GM13976 (cell line): ENCODE measurements at regions not wholly inside any gene's neighbourhood (a gene's known extent, or its start where the extent isn't known, plus 50 kb on each side); places are given as distances from the start of the nearest gene placed in this dataset.

Source experiments
- DNase-seq: peaks from one replicate; pipeline ENCODE4 v3.0.0; 2012; ENCODE audit warnings: low spot score
- in situ Hi-C: fragments of 300-500 bp; cut with MboI; formaldehyde crosslinking; loops from one replicate; pipeline ENCODE4 v1.12.0; 2022; ENCODE audit warnings: low sequenced_read_pairs, mixed read lengths, inconsistent platforms; ENCODE audit not compliant: unreplicated experiment
- TF ChIP-seq, protein P1 (sequence below): IDR thresholded peaks from 2 replicates; pipeline ENCODE4 v1.5.1; 2012; ENCODE audit warnings: borderline replicate concordance, mild to moderate bottlenecking; ENCODE audit not compliant: insufficient read depth; ENCODE audit errors: extremely low read depth, missing control alignments, control extremely low read depth

DNA sequence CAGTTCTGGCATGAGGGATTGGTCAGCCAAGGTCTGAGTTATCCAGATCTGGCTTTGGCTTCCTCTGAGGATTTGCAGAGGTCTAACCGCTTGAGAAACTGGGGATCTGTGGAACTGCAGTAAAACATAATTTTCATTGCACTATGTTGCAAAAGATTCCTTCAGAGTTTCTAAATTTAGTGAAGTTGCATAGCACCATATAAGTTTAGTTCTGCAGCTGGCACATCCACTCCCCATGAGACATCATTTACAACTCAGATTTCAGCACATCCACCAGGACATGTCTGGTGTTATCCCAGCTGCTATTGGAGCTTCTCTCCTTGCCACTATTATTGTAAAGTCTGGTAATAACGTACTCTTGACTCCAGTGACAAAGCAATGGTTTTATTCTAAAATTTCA, 181.5 kb downstream of the CWF19L2 start:
- in situ Hi-C loops = no loop called here
- TF ChIP-seq, protein P1, sequence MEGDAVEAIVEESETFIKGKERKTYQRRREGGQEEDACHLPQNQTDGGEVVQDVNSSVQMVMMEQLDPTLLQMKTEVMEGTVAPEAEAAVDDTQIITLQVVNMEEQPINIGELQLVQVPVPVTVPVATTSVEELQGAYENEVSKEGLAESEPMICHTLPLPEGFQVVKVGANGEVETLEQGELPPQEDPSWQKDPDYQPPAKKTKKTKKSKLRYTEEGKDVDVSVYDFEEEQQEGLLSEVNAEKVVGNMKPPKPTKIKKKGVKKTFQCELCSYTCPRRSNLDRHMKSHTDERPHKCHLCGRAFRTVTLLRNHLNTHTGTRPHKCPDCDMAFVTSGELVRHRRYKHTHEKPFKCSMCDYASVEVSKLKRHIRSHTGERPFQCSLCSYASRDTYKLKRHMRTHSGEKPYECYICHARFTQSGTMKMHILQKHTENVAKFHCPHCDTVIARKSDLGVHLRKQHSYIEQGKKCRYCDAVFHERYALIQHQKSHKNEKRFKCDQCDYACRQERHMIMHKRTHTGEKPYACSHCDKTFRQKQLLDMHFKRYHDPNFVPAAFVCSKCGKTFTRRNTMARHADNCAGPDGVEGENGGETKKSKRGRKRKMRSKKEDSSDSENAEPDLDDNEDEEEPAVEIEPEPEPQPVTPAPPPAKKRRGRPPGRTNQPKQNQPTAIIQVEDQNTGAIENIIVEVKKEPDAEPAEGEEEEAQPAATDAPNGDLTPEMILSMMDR = no peak
- no peak for DNase-seq

DNA sequence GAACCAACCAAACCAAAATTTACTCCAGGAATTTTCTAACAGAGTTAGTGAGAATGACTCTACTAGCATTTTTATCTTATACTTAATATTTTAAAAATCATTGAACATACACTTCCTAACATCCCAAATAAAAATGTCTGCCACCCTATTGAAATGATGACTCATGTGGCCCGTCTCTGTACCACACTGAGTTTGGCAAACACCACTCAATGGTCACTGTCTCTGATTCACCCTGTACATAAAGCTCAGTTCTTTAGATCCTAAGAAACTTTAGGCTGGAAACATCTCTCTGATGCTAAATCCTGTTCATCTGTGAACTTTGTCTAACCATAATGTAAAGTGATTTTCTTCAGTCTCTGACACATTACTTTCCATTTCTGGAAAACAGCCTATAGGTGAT, 182.0 kb downstream of the CWF19L2 start:
- TF ChIP-seq, protein P1 = no peak
- in situ Hi-C loops = no loop called here
- no peak for DNase-seq

DNA sequence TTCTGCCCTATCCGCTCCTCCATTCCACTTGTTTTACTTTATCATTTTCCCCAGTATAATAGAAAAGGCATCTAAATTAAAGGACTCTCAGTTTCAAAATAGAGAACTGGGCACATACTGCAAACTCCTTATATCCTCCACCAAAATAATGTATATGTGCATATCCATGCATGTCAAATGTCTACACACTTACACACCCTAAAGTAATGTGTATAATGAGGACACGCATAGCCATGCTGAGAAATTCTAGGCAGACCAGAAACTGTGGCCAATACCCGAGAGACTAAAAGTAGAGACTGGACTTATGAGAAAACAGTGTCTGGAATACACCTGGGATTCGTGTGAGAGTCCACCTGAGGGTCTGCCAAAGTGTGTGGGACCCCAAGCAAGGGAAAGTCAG, 183.5 kb downstream of the CWF19L2 start:
- in situ Hi-C loops = no loop called here
- DNase-seq = no peak
- TF ChIP-seq, protein P1 = no peak

DNA sequence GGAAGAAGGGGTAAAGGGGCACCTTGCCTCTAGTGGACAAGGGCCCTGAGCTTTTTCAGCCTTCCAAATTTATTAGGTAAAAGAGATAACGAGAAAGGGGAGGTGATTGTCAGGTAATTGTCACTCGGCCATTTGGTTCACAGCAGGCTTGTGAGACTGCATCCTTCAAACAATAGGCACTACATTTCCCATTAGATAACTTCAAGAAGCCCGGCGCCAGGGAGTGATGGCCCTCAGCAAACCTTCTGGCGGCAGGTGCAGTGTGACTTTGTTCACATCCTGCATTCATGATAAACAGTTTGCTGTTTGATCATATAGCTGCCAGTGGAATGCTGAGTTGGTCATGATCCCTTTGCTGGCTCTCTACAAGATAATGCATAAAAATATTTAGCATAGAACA, 185.1 kb downstream of the CWF19L2 start:
- TF ChIP-seq, protein P1 = no peak
- in situ Hi-C loops = no loop called here
- DNase-seq = no peak

DNA sequence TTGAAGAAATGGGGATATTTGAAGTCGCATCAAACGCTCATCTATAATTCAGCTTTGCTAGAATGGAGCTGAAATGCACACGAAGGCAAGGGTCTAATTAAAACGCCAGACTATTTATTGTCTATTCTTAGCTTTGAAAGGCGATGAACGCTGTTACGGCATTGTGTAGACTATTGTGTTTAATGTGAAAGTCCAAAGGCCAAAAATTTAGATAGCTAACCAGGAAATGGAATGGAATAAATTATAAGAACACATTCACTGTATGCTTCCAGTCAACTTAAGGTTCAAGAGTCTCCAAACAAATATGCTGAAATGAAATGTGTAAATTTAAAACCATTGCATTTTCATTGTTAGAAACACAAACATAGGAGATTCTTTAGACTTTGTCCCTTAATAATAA, 186.2 kb downstream of the CWF19L2 start:
- no peak for DNase-seq
- in situ Hi-C loops = no loop called here
- TF ChIP-seq, protein P1 = no peak

DNA sequence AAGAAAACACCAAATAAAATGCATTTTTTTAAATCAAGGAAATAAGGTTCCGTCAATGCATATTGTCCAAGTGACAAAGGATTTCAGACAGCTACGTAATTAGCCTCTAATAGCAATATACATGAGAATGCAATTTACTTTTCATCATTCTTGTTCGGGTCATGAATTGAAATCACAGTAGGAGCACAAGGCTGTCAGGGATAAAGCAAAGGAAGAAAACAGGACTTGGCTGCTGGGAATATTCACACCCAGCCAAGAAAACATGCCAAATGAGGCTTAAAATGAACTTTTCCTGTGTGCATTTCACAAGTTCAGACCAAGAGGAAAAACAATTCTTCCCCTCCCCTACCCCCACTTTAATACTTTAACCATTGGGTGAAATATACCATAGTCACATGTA, 188.6 kb downstream of the CWF19L2 start:
- DNase-seq = no peak
- in situ Hi-C loops = no loop called here
- TF ChIP-seq, protein P1 = no peak

DNA sequence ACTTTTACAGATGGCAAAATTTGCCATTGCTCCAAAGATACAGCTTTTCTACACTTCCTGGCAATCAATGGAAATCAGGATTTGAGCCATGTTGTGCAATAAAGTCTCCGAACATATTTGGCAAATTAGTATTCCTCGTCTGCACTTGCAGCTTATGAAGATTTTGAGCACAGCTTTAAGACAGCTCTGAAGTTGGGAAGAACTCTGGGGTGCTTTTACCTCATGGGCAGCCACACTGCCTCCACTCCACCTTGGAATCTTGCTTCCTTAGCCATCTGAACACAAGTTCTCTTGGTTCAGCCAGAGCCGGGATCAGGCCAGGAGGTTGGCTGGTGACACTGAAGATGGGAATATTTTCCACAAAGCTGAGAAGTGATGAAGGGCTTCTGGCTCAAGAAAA, 191.2 kb downstream of the CWF19L2 start:
- TF ChIP-seq, protein P1 = no peak
- no peak for DNase-seq
- in situ Hi-C loops = no loop called here
